ENCODE measurements at regions not wholly inside any gene's neighbourhood (a gene's known extent, or its start where the extent isn't known, plus 50 kb on each side); places are given as distances from the start of the nearest gene placed in this dataset.

GRCh38 chr3:170636400-170636973, 50.6 kb upstream of the SLC7A14 start:
- ChIA-PET CTCF (interaction anchor here (0.9 to 1.5 kb wide), 6 partner anchors 13 to 175 kb away, joined by 3 to 4 read pairs (median 4); no protein-coding TSS in a partner anchor), POLR2A (no interaction called here)
- TF ChIP-seq CTCF (IDR thresholded peaks at IDR 0.05; ENCODE audit: insufficient read depth, low read length, missing control alignments): no peak
- no peak for DNase-seq (ENCODE audit: low read depth, low spot score)
- no peak overlapping the region for H3K4me3 ChIP-seq (ENCODE audit: low read depth, low read length)
